Endothelial cell of umbilical vein (primary cell): ENCODE measurements at regions not wholly inside any gene's neighbourhood (a gene's known extent, or its start where the extent isn't known, plus 50 kb on each side); places are given as distances from the start of the nearest gene placed in this dataset.

Experiments used
- BruUV-seq: library from RNA; stranded (reverse); fragments of 400-500 nt; replicated peaks from 2 replicates; lab custom pipeline; 2021; lab: Mats Ljungman, UMichigan
- CTCF ChIA-PET: fragments of 300-600, 350-600 bp; sonication (Branson Sonifier 250); formaldehyde crosslinking; loops from one replicate; lab custom pipeline; 2021; ENCODE audit warnings: antibody characterized with exemption, inconsistent platforms; lab: Charles Lee
- POLR2A ChIA-PET: fragments of 300-600, 350-600 bp; sonication (Branson Sonifier 250); formaldehyde crosslinking; loops from one replicate; lab custom pipeline; 2021; ENCODE audit warnings: antibody characterized with exemption, inconsistent platforms; lab: Charles Lee
- DNase-seq: peaks from one replicate; pipeline ENCODE4 v3.0.0-alpha.2; 2011; ENCODE audit warnings: low read depth, low spot score
- FAIRE-seq: peaks from 2 replicates; lab custom pipeline; 2011; peaks lifted over from hg19 to GRCh38; lab: Jason Lieb, UNC
- H2AFZ ChIP-seq: 2 replicates; pipeline ENCODE4 v1.6.0; 2012; ENCODE audit warnings: low read depth, low read length, control low read depth, inconsistent platforms
- H3K27ac ChIP-seq: 2 replicates; pipeline ENCODE4 v1.5.1; 2011; ENCODE audit warnings: low read depth, mild to moderate bottlenecking, control low read depth, low read length, moderate library complexity; ENCODE audit not compliant: insufficient read depth
- H3K27me3 ChIP-seq, 2 experiments: 2 replicates each; pipeline versions ENCODE4 v1.6.0 to v1.6.1; 2011; ENCODE audit warnings: low read length in 2 of 2, mixed read lengths in 1 of 2; ENCODE audit not compliant: control insufficient read depth in 2 of 2, insufficient read depth in 2 of 2
- H3K36me3 ChIP-seq, 2 experiments: 2 replicates in 1 of 2; 3 replicates in 1 of 2; pipeline ENCODE4 v1.5.1; 2011; ENCODE audit warnings: low read length in 2 of 2, mild to moderate bottlenecking in 1 of 2, moderate library complexity in 1 of 2; ENCODE audit not compliant: control insufficient read depth in 2 of 2, insufficient read depth in 2 of 2; ENCODE audit errors: extremely low read depth in 1 of 2
- H3K4me1 ChIP-seq: 3 replicates; pipeline ENCODE4 v1.5.1; 2011; ENCODE audit warnings: mild to moderate bottlenecking, low read length; ENCODE audit not compliant: control insufficient read depth, insufficient read depth; ENCODE audit errors: extremely low read depth
- H3K4me2 ChIP-seq: 2 replicates; pipeline ENCODE4 v1.6.1; 2011; ENCODE audit warnings: low read length, control low read depth, mixed read lengths; ENCODE audit not compliant: insufficient read depth
- H3K4me3 ChIP-seq, 3 experiments: fragments of 200-600 bp in 1 of 3; sonication (generic), shearing (Covaris generic) in 1 of 3; replicated peaks in 1 of 3; 2 replicates each; pipeline ENCODE4 v1.5.1; 2011 to 2016; ENCODE audit warnings: control low read depth in 3 of 3, low read length in 3 of 3, mild to moderate bottlenecking in 2 of 3, inconsistent platforms in 1 of 3, low read depth in 1 of 3, moderate library complexity in 1 of 3; ENCODE audit not compliant: insufficient read depth in 1 of 3
- H3K79me2 ChIP-seq: 2 replicates; pipeline ENCODE4 v1.6.0; 2012; ENCODE audit warnings: low read length, inconsistent platforms; ENCODE audit not compliant: control insufficient read depth, insufficient read depth
- H3K9ac ChIP-seq: replicated peaks from 2 replicates; pipeline ENCODE3; 2011; ENCODE audit warnings: low read length, control low read depth; ENCODE audit not compliant: insufficient read depth; ENCODE audit errors: extremely low read depth
- H3K9me1 ChIP-seq: replicated peaks from 3 replicates; pipeline ENCODE4 v1.6.0; 2011; ENCODE audit warnings: mild to moderate bottlenecking, low read length; ENCODE audit not compliant: control insufficient read depth, insufficient read depth; ENCODE audit errors: extremely low read depth
- H3K9me3 ChIP-seq: replicated peaks from 2 replicates; pipeline ENCODE4 v1.5.1; 2012; ENCODE audit warnings: low read length, inconsistent platforms; ENCODE audit not compliant: control insufficient read depth, insufficient read depth
- H4K20me1 ChIP-seq: replicated peaks from 2 replicates; pipeline ENCODE3; 2011; ENCODE audit warnings: mild to moderate bottlenecking, low read length; ENCODE audit not compliant: control insufficient read depth, insufficient read depth; ENCODE audit errors: extremely low read depth
- CTCF ChIP-seq, 2 donors: IDR thresholded peaks; 1 replicate in 1 of 2; 2 replicates in 1 of 2; pipeline ENCODE4 v1.5.1; 2011; ENCODE audit warnings: low read length in 2 of 2, mild to moderate bottlenecking in 2 of 2, moderate library complexity in 2 of 2, control low read depth in 1 of 2, inconsistent platforms in 1 of 2, low read depth in 1 of 2; ENCODE audit not compliant: insufficient read depth in 1 of 2; ENCODE audit errors: extremely low read depth in 1 of 2
- EZH2 ChIP-seq: IDR thresholded peaks from 2 replicates; pipeline ENCODE4 v1.6.1; 2012; ENCODE audit warnings: borderline replicate concordance, low read depth, mild to moderate bottlenecking, moderate library complexity, low read length, inconsistent platforms; ENCODE audit not compliant: severe bottlenecking
- FOS ChIP-seq: IDR thresholded peaks from 2 replicates; pipeline ENCODE4 v1.6.1; 2011; ENCODE audit warnings: mild to moderate bottlenecking, low read length, moderate library complexity, borderline replicate concordance; ENCODE audit not compliant: insufficient read depth
- GATA2 ChIP-seq: IDR thresholded peaks from 2 replicates; pipeline ENCODE4 v1.7.0; 2011; ENCODE audit warnings: low read depth, mild to moderate bottlenecking, moderate library complexity, mixed read lengths, low read length; ENCODE audit not compliant: insufficient read length, insufficient read depth
- JUN ChIP-seq: IDR thresholded peaks from 2 replicates; pipeline ENCODE4 v1.6.1; 2011; ENCODE audit warnings: borderline replicate concordance, low read depth; ENCODE audit not compliant: insufficient read length, insufficient read depth
- MAX ChIP-seq: IDR thresholded peaks from 2 replicates; pipeline ENCODE4 v1.6.1; 2011; ENCODE audit not compliant: insufficient read depth, insufficient read length
- MYC ChIP-seq: IDR thresholded peaks from one replicate; pipeline ENCODE4 v1.6.1; 2011; ENCODE audit warnings: mild to moderate bottlenecking, low read depth, low read length
- POLR2A ChIP-seq: IDR thresholded peaks from 2 replicates; pipeline ENCODE4 v1.6.1; 2012; ENCODE audit warnings: low read depth, mild to moderate bottlenecking, control low read depth, low read length
- POLR2AphosphoS5 ChIP-seq: IDR thresholded peaks from 2 replicates; pipeline ENCODE4 v1.6.1; 2012; ENCODE audit warnings: low read depth, mild to moderate bottlenecking, control low read depth, low read length, moderate library complexity; ENCODE audit not compliant: insufficient read depth
- dilution Hi-C: fragments of 300-500 bp; cut with MboI; formaldehyde crosslinking; loops from one replicate; pipeline ENCODE4 v1.15.0; 2019; ENCODE audit warnings: low sequenced_read_pairs; ENCODE audit not compliant: extremely low pct_ligation_motif_present
- intact Hi-C: fragments of 100-400 bp; cut with micrococcal nuclease; formaldehyde crosslinking; loops from one replicate; pipeline ENCODE4 v1.10.0; 2022

- Histone ChIP-seq H3K9ac (no peak overlapping the region), H3K9me1 (no peaks in the 10 kb centered on the region), H3K4me3 (no peak overlapping the region), H3K27me3 (no peaks in the 10 kb centered on the region), H3K4me1 (no peaks in the 10 kb centered on the region), H3K36me3 (no peaks in the 10 kb centered on the region), H3K79me2 (no peaks in the 10 kb centered on the region), H3K27ac (no peak overlapping the region), H3K4me2 (no peak overlapping the region), H4K20me1 (no peaks in the 10 kb centered on the region), H2AFZ (no peak overlapping the region), H3K9me3 (no peaks in the 10 kb centered on the region)
- intact Hi-C loops, result no loop called here
- no peak for DNase-seq
- dilution Hi-C loops, result no loop called here
- BruUV-seq, result no TSS peak
- POLR2A ChIA-PET, result no interaction called here
- no peak for FAIRE-seq
- CTCF ChIA-PET, result no interaction called here
- no peak for TF ChIP-seq MYC
- TF ChIP-seq EZH2, result no peak
- TF ChIP-seq GATA2, result no peak
- TF ChIP-seq CTCF (IDR thresholded peaks at IDR 0.05; ENCODE audit: extremely low read depth in 1 of 2, insufficient read depth in 1 of 2, low read depth in 1 of 2, low read length in 2 of 2), result no peak
- TF ChIP-seq POLR2AphosphoS5, result no peak
- no peak for TF ChIP-seq FOS
- no peak for TF ChIP-seq POLR2A
- no peak for TF ChIP-seq JUN
- no peak for TF ChIP-seq MAX
Measured at GRCh38 chr1:226497991-226498639, 50.4 kb upstream of the STUM start.
